HG03469 (cell line): ENCODE measurements at regions not wholly inside any gene's neighbourhood (a gene's known extent, or its start where the extent isn't known, plus 50 kb on each side); places are given as distances from the start of the nearest gene placed in this dataset.
"Not testable (repeated sequence)": the region's sequence is repeated elsewhere in the genome, so short reads cannot be mapped to it uniquely, and the experiment has no call there.

ENCODE experiments used
- ATAC-seq: cut with Tn5 transposase; IDR thresholded peaks from one replicate; pipeline ENCODE4 v1.9.1; 2021; ENCODE audit warnings: mild to moderate bottlenecking, moderate library complexity, moderate number of reproducible peaks; ENCODE audit not compliant: unreplicated experiment

- ATAC-seq = no peak
Observed at GRCh38 chr10:125407557-125407956, 247.2 kb upstream of the CTBP2 start.

GRCh38 chr10:125407000-125407502, 246.7 kb upstream of the CTBP2 start:
- ATAC-seq = no peak

GRCh38 chr10:125404902-125405301, 244.5 kb upstream of the CTBP2 start:
- not testable (repeated sequence) for ATAC-seq

GRCh38 chr10:125401462-125401861, 241.1 kb upstream of the CTBP2 start:
- ATAC-seq = no peak

GRCh38 chr10:125399289-125399688, 238.9 kb upstream of the CTBP2 start:
- no peak for ATAC-seq

GRCh38 chr10:125398270-125398669, 237.9 kb upstream of the CTBP2 start:
- no peak for ATAC-seq

- ATAC-seq = no peak
Observed at GRCh38 chr10:125397608-125398007, 237.2 kb upstream of the CTBP2 start.

GRCh38 chr10:125396676-125397075, 236.3 kb upstream of the CTBP2 start:
- ATAC-seq = no peak

- ATAC-seq = no peak
Observed at GRCh38 chr10:125392609-125393008, 232.2 kb upstream of the CTBP2 start.

- no peak for ATAC-seq
Observed at GRCh38 chr10:125392154-125392553, 231.8 kb upstream of the CTBP2 start.

- ATAC-seq = no peak
Observed at GRCh38 chr10:125389648-125390047, 229.3 kb upstream of the CTBP2 start.

- no peak for ATAC-seq
Observed at GRCh38 chr10:125379592-125379991, 219.2 kb upstream of the CTBP2 start.

- no peak for ATAC-seq
Observed at GRCh38 chr10:125377368-125377767, 217.0 kb upstream of the CTBP2 start.

GRCh38 chr10:125375210-125375609, 214.8 kb upstream of the CTBP2 start:
- no peak for ATAC-seq

- no peak for ATAC-seq
Observed at GRCh38 chr10:125373546-125373945, 213.2 kb upstream of the CTBP2 start.

- ATAC-seq = no peak
Observed at GRCh38 chr10:125370578-125370977, 210.2 kb upstream of the CTBP2 start.

GRCh38 chr10:125369382-125370326, 209.3 kb upstream of the CTBP2 start:
- no peak for ATAC-seq

- ATAC-seq = no peak
Observed at GRCh38 chr10:125368146-125368545, 207.8 kb upstream of the CTBP2 start.

- ATAC-seq = no peak
Observed at GRCh38 chr10:125363791-125364190, 203.4 kb upstream of the CTBP2 start.

- ATAC-seq = no peak
Observed at GRCh38 chr10:125362950-125363349, 202.6 kb upstream of the CTBP2 start.

GRCh38 chr10:125359401-125359800, 199.0 kb upstream of the CTBP2 start:
- ATAC-seq = no peak

GRCh38 chr10:125355657-125356056, 195.3 kb upstream of the CTBP2 start:
- ATAC-seq = no peak
